ENCODE measurements at regions not wholly inside any gene's neighbourhood (a gene's known extent, or its start where the extent isn't known, plus 50 kb on each side); places are given as distances from the start of the nearest gene placed in this dataset.
"Not testable (repeated sequence)": the region's sequence is repeated elsewhere in the genome, so short reads cannot be mapped to it uniquely, and the experiment has no call there.

DNA sequence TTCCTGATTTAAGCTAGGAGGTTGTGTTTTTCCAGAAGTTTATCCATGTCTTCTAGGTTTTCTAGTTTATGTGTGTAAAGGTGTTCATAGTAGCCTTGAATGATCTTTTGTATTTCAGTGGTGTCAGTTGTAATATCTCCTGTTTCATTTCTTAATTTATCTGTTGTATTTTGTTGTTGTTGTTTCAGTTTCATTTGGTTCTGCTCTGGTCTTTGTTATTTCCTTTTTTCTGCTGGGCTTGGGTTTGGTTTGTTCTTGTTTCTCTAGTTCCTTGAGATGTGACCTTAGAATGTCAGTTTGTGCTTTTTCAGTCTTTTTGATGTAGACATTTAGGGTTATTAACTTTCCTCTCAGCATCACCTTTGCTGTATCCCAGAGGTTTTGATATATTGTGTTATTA is 62.8 kb downstream of the SCP2D1 start:
- TF ChIP-seq, protein P1, sequence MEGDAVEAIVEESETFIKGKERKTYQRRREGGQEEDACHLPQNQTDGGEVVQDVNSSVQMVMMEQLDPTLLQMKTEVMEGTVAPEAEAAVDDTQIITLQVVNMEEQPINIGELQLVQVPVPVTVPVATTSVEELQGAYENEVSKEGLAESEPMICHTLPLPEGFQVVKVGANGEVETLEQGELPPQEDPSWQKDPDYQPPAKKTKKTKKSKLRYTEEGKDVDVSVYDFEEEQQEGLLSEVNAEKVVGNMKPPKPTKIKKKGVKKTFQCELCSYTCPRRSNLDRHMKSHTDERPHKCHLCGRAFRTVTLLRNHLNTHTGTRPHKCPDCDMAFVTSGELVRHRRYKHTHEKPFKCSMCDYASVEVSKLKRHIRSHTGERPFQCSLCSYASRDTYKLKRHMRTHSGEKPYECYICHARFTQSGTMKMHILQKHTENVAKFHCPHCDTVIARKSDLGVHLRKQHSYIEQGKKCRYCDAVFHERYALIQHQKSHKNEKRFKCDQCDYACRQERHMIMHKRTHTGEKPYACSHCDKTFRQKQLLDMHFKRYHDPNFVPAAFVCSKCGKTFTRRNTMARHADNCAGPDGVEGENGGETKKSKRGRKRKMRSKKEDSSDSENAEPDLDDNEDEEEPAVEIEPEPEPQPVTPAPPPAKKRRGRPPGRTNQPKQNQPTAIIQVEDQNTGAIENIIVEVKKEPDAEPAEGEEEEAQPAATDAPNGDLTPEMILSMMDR (IDR thresholded peaks at IDR 0.05 in 8 of 11, conservative IDR thresholded peaks at IDR 0.05 in 3 of 11) = not testable (repeated sequence)
- not testable (repeated sequence) for TF ChIP-seq POLR2A (IDR thresholded peaks at IDR 0.05)
